NCI-H345 (cell line): ENCODE measurements at regions not wholly inside any gene's neighbourhood (a gene's known extent, or its start where the extent isn't known, plus 50 kb on each side); places are given as distances from the start of the nearest gene placed in this dataset.

Experiments used
- DNase-seq: peaks from one replicate; lab custom pipeline; 2025; lab: John Stamatoyannopoulos, UW

- DNase-seq = no peak
Measured at GRCh38 chr12:24414480-24414879, 465.0 kb upstream of the SOX5 start.

- no peak for DNase-seq
Measured at GRCh38 chr12:24411948-24412347, 462.5 kb upstream of the SOX5 start.

GRCh38 chr12:24409868-24410267 lies 460.4 kb upstream of the SOX5 start:
- DNase-seq = no peak

DNA sequence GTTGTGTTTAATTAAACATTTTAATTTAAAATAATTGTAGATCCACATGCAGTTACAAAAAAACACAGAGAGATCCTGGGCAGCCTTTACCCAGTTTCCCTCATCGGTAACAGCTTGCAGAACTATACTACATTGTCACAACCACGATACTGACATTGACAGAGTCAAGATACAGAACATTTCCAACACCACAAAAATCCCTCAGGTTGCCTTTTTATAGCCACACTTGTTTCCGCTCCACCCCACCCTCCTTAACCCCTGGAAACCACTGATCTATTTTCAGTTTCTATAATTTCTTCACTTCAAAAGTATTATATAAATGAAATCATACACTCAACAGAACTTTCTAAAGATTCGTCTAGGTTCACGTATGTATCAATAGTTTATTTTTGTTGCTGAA lies 458.8 kb upstream of the SOX5 start:
- no peak for DNase-seq

DNA sequence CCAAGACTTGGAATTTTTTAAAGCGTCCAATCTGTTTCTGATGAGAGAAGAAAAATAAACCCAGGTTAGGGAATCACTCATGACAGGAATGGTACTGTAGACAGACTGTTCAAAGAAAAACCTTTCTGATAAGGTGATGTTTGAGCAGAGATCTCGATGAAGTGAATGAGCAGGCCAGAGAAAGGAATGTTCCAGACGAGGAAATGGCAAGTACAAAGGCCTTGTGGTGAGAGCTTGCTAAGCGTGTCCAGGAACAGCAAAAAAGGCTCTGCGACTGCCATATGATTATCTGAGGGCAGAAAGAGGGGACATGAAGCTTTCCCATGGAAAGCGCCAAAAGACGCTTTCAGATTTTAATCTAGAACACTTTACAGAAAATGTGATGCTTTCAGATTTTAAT lies 458.4 kb upstream of the SOX5 start:
- no peak for DNase-seq

GRCh38 chr12:24404086-24404815 lies 454.8 kb upstream of the SOX5 start:
- DNase-seq = no peak

DNA sequence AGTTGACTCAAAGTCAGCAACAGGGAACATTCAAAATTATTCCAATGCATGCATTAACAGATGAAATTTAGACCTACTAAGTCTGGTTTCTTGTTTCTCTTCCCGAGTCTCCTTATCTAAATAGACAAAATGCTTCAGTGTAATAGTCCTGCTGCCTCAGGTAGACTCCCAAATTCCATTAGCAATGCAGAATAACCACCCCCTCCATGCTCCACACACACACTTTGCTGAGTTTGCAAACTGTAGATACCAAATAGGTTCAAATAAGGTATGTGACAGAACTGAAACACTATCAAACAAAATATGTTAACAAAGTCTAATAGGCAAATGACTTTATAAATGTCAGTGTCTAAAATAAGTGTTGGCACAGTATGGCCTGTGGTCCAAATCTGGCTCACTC lies 451.1 kb upstream of the SOX5 start:
- no peak for DNase-seq

DNA sequence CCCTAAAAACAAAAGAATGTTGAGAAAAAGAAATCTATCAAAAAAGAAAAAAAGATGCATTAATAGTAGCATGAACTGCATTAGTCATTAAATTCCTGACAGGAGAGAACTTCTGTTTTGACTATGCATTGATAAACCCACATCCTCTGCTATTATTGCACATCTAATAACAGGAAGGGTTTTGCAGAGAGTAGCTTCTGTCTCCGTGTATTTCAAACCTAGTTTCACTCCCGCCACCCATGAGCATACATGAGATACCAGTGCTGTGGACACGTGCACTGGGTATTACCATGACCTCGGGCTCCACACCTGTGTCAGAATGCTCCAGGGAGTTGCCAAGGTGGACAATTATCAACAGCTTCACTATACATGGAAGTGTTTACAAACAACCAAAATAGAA lies 449.1 kb upstream of the SOX5 start:
- no peak for DNase-seq

DNA sequence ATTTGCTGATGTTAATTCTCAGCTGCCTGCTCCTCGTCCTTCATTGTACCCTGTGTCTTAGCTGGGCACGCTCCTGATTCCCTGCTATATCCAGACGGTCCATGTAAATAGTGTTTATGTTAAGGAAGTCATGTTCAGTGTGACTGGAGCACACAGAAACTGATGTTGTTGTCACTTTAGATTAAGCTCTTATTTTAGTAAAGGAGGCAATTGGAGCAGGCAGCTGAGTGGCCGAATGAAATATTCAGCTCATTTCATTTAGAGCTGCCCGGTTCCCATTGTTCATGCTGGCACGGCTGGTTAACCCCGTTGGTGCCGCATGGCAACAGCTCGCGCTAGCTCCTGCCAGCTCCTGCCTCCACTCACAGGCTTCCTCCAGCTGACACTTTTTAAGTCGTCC lies 446.8 kb upstream of the SOX5 start:
- DNase-seq = no peak

- DNase-seq = no peak
Measured at GRCh38 chr12:24394246-24394645, 444.8 kb upstream of the SOX5 start.

GRCh38 chr12:24393071-24393470 lies 443.6 kb upstream of the SOX5 start:
- DNase-seq = no peak

GRCh38 chr12:24389394-24389793 lies 439.9 kb upstream of the SOX5 start:
- no peak for DNase-seq

- DNase-seq = no peak
Measured at GRCh38 chr12:24387381-24387780, 437.9 kb upstream of the SOX5 start.

- DNase-seq = no peak
Measured at GRCh38 chr12:24386836-24387235, 437.4 kb upstream of the SOX5 start.

DNA sequence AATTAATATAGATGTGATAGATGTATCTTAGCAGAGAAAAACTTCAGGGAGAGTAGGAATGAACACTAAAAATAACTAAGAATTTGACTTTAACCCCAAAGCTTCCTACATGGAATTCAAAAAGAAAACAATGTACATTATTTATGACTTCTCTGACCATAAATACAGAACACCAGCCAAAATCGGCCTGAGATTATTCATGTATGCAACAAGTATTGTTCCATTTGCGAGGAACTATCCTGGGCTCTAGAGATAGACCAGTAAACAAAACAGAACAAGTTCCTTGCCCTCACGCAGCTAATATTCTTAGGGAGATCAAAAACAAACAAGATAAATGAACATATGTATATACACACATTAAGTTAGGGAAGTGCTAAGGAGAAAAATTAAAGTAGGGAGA lies 432.3 kb upstream of the SOX5 start:
- DNase-seq = no peak

DNA sequence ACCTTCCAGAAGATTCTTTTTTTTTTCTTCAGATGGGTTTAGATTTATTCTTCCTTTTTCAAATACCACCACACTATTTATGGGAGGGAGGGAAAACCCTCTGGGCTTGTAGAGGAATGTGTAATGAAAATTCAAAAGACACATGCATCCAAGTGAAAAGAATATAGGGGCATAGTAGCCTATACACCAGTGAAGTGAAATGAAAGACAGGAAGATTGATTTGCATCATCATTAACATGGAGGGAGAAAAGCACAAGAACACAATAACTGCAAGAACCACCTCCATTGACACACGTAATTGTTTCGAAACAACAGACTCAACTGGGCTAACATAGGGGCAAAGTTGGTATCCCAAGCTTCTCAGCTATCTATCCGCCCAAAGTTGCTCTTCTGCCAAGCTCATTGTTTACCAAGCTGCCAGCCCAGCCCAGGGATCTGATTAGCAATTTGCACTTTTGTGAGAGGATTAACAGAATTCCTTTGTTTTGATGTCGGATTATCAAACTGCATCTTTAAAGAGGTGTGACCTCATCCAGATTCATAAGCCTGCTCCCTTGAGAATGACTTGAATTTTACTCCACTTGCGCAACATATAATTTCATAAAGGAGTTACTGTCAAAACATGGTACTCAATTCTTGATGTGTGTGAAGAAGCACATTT lies 430.5 kb upstream of the SOX5 start:
- DNase-seq = no peak

- DNase-seq = no peak
Measured at GRCh38 chr12:24379433-24379832, 430.0 kb upstream of the SOX5 start.

- peak; percentile 44 for DNase-seq
Measured at GRCh38 chr12:24378548-24379407, 429.3 kb upstream of the SOX5 start.

GRCh38 chr12:24374452-24374851 lies 425.0 kb upstream of the SOX5 start:
- DNase-seq = no peak

DNA sequence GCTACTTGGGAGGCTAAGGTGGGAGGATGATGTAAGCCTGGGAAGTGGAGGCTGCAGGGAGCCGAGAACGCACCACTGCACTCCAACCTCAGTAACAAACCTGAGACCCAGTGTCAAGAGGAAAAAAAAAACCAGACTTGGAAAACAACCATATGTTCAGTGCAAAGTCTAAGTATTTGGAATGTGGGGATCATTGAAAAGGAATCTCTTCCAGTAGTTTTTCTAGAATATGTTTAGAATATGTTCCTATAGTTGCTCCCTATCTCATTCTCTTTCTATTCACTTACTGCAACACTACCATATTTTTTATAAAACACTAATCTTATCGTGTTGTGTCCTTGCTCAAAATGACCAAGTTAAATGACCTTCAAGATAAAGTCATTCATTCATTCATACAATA lies 423.5 kb upstream of the SOX5 start:
- no peak for DNase-seq

GRCh38 chr12:24366514-24366913 lies 417.0 kb upstream of the SOX5 start:
- no peak for DNase-seq

DNA sequence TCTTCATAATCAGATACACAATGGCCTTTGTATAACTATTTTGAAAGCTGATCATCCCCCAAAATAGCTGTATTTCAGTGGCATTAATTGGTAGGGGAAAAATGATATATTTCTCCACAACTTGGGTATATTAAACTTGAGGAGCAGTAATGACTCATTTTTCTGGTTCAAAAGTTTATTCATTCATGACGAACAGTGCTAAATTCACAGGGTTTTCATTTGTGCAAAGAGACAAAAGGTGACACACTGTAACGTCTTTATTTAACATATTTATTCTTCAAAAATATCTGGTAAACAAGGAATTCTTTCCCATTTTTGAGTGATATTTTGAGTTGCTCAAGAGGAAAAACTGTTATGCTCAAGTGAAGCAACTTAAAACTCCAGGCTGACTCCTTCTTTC lies 415.5 kb upstream of the SOX5 start:
- DNase-seq = no peak

GRCh38 chr12:24363177-24363754 lies 413.8 kb upstream of the SOX5 start:
- peak; percentile 79 for DNase-seq
